ENCODE measurements at regions not wholly inside any gene's neighbourhood (a gene's known extent, or its start where the extent isn't known, plus 50 kb on each side); places are given as distances from the start of the nearest gene placed in this dataset.

DNA sequence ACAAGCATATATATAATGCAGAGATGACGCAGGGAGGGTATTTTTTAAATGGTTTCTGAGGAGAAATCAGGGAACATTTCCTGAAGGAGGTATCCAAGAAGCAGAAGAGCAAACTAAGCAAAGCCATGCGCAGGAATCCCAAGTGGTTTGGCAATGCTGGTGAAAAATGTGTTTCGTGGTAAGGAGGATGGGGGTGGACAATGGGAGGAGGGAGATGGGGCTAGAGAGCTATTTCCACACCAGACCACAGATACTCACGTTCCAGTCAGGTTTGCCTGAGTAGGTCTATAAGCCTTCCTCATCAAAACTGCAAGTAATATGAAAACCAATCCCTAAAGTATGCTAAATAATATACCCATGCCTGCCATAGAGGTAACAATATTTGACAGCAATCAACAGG is 223.7 kb upstream of the MKLN1 start:
- Histone ChIP-seq H3K4me3 (ENCODE audit: low read length) (peak overlapping the region; percentile 64), H3K9me3 (ENCODE audit: control insufficient read depth in 1 of 2, insufficient read depth in 1 of 2, low read length in 2 of 2) (no peaks in the 10 kb centered on the region), H3K27me3 (ENCODE audit: control insufficient read depth in 1 of 2, insufficient read depth in 2 of 2, low read length in 2 of 2) (no peaks in the 10 kb centered on the region), H3K27ac (ENCODE audit: low read depth in 1 of 2, low read length in 2 of 2) (peak overlapping the region in 1 of 2 donors; percentile 1), H3K36me3 (ENCODE audit: insufficient read depth, low read length) (peaks cover 48% of the 10 kb centered on the region), H3K4me1 (ENCODE audit: insufficient read depth, low read length) (peaks cover 58% of the 10 kb centered on the region)
- ATAC-seq (ENCODE audit: poor library complexity) = no peak
- peak overlapping the region; percentile 86 for H3K27ac Mint-ChIP-seq
- DNase-seq = no peak
- intact Hi-C loops (cut with DNase I, micrococcal nuclease) = loop anchor here (10.0 kb wide), 2 partner anchors 49 to 51 kb away; no protein-coding TSS in a partner anchor
- H3K27me3 Mint-ChIP-seq = peaks cover 7% of the 10 kb centered on the region
- peaks cover 79% of the 10 kb centered on the region for H3K4me1 Mint-ChIP-seq (ENCODE audit: low read depth)
- ChIA-PET CTCF (interaction anchor here (1.4 to 2.7 kb wide), 2 partner anchors 85 to 207 kb away, joined by 3 to 7 read pairs; no protein-coding TSS in a partner anchor), POLR2A (interaction anchor here (1.4 to 4.9 kb wide), 4 partner anchors 46 to 224 kb away, joined by 3 to 61 read pairs (median 32); partner anchors contain the start of gene MKLN1)
- no peaks in the 10 kb centered on the region for H3K9me3 Mint-ChIP-seq
- peak overlapping the region; percentile 89 for H3K4me3 Mint-ChIP-seq
- peaks cover 81% of the 10 kb centered on the region for H3K36me3 Mint-ChIP-seq (ENCODE audit: low read depth)
- TF ChIP-seq, protein P1, sequence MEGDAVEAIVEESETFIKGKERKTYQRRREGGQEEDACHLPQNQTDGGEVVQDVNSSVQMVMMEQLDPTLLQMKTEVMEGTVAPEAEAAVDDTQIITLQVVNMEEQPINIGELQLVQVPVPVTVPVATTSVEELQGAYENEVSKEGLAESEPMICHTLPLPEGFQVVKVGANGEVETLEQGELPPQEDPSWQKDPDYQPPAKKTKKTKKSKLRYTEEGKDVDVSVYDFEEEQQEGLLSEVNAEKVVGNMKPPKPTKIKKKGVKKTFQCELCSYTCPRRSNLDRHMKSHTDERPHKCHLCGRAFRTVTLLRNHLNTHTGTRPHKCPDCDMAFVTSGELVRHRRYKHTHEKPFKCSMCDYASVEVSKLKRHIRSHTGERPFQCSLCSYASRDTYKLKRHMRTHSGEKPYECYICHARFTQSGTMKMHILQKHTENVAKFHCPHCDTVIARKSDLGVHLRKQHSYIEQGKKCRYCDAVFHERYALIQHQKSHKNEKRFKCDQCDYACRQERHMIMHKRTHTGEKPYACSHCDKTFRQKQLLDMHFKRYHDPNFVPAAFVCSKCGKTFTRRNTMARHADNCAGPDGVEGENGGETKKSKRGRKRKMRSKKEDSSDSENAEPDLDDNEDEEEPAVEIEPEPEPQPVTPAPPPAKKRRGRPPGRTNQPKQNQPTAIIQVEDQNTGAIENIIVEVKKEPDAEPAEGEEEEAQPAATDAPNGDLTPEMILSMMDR (IDR thresholded peaks at IDR 0.05) = no peak

DNA sequence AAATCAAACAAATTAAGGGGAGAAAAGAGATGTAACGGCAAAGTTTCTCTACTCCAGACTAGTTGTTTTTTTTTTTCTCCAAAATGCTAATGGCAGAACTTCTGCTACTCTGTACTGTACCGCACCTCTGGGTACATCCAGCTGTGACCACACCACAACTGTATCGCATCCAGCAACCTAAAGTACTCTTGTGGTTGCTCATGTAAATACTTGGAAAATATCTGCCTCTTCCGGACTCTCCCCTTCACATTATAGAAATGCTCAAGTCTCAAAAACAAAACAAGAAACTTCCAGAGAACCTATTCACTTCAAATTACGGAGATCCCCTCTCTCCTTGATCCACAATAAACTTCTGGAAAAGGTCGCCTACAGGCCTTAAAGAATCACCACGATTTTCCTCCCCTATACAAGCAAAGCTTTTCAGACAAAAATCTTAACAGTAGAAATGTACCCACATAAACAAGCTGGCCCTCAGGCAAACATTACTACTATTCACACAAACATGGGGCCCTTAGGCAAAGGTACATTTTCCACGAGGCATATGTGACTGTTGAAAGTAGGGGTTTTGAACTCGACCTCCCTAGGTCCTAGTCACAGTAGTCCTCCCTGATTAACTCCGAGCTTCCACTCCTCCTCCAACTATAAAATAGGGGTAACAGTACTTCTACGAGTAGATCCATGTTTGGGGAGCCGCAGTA is 222.9 kb upstream of the MKLN1 start:
- POLR2A ChIA-PET = interaction anchor here (0.6 to 4.9 kb wide), 10 partner anchors 10 to 1053 kb away, joined by 3 to 61 read pairs (median 4); partner anchors contain the start of gene MKLN1
- ATAC-seq (ENCODE audit: poor library complexity) (no peak), DNase-seq (no peak)
- CTCF ChIA-PET = interaction anchor here (0.6 to 2.7 kb wide), 5 partner anchors 9 to 208 kb away, joined by 3 to 8 read pairs (median 4); no protein-coding TSS in a partner anchor
- H3K4me3 Mint-ChIP-seq = peak overlapping the region; percentile 89
- intact Hi-C loops (cut with DNase I, micrococcal nuclease) = loop anchor here (1.0 to 10.0 kb wide), 5 partner anchors 32 to 318 kb away; partner anchors contain the start of gene MKLN1 (in 1 of the 2)
- peaks cover 79% of the 10 kb centered on the region for H3K4me1 Mint-ChIP-seq (ENCODE audit: low read depth)
- peaks cover 43% of the 10 kb centered on the region for H3K36me3 ChIP-seq (ENCODE audit: insufficient read depth, low read length)
- peaks cover 77% of the 10 kb centered on the region for H3K36me3 Mint-ChIP-seq (ENCODE audit: low read depth)
- H3K27ac ChIP-seq (ENCODE audit: low read depth in 1 of 2, low read length in 2 of 2) = peak overlapping the region; percentile 79 to 85
- H3K4me1 ChIP-seq (ENCODE audit: insufficient read depth, low read length) = peaks cover 60% of the 10 kb centered on the region
- H3K4me3 ChIP-seq (ENCODE audit: low read length) = peak overlapping the region; percentile 64
- peak overlapping the region; percentile 86 for H3K27ac Mint-ChIP-seq
- H3K27me3 Mint-ChIP-seq = peaks cover 7% of the 10 kb centered on the region
- H3K9me3 Mint-ChIP-seq = no peaks in the 10 kb centered on the region
- H3K27me3 ChIP-seq (ENCODE audit: control insufficient read depth in 1 of 2, insufficient read depth in 2 of 2, low read length in 2 of 2) = no peaks in the 10 kb centered on the region
- H3K9me3 ChIP-seq (ENCODE audit: control insufficient read depth in 1 of 2, insufficient read depth in 1 of 2, low read length in 2 of 2) = no peaks in the 10 kb centered on the region
- TF ChIP-seq, protein P1 (IDR thresholded peaks at IDR 0.05) = no peak

DNA sequence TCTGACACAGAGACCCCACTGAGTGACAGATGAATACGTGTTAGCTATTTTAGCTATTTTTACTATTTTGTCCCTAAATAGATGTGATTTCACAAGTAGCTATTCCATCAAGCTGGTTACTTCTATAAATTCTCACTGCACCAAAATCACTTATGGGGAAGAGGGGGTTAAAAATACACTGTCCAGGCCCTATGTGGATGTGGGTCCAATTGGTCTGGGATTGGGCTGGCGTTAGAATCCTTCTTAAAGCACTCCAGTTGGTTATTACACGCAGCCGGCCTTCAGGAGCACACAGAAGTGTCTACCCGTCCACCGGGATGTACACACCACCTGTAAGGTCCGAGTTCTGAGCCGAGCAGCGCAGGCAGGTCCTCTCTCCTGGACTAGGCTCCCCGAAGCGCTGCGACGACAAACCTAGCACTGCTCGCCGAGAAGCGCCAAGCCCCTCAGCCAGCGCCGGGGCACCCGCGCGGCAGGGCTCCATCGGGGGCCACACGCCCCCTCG is 222.3 kb upstream of the MKLN1 start:
- POLR2A ChIA-PET = interaction anchor here (0.6 to 4.9 kb wide), 10 partner anchors 10 to 1053 kb away, joined by 3 to 61 read pairs (median 6); partner anchors contain the start of gene MKLN1
- ATAC-seq (ENCODE audit: poor library complexity) = no peak
- peak in 1 of 14 experiments; percentile 16 for DNase-seq

More for the DNA sequence above, 222.3 kb upstream of the MKLN1 start:
- peaks cover 7% of the 10 kb centered on the region for H3K27me3 Mint-ChIP-seq
- intact Hi-C loops (cut with DNase I, micrococcal nuclease) = loop anchor here (1.0 to 10.0 kb wide), 5 partner anchors 33 to 317 kb away; partner anchors contain the start of gene MKLN1 (in 1 of the 2)
- H3K36me3 Mint-ChIP-seq (ENCODE audit: low read depth) = peaks cover 71% of the 10 kb centered on the region
- peak overlapping the region; percentile 89 for H3K4me3 Mint-ChIP-seq
- Histone ChIP-seq H3K4me3 (ENCODE audit: low read length) (peak overlapping the region; percentile 64), H3K27me3 (ENCODE audit: control insufficient read depth in 1 of 2, insufficient read depth in 2 of 2, low read length in 2 of 2) (no peaks in the 10 kb centered on the region), H3K9me3 (ENCODE audit: control insufficient read depth in 1 of 2, insufficient read depth in 1 of 2, low read length in 2 of 2) (no peaks in the 10 kb centered on the region), H3K36me3 (ENCODE audit: insufficient read depth, low read length) (peaks cover 37% of the 10 kb centered on the region), H3K27ac (ENCODE audit: low read depth in 1 of 2, low read length in 2 of 2) (peak overlapping the region; percentile 79 to 85), H3K4me1 (ENCODE audit: insufficient read depth, low read length) (peaks cover 61% of the 10 kb centered on the region)
- H3K4me1 Mint-ChIP-seq (ENCODE audit: low read depth) = peaks cover 75% of the 10 kb centered on the region
- TF ChIP-seq, protein P1 (IDR thresholded peaks at IDR 0.05) = no peak
- H3K9me3 Mint-ChIP-seq = no peaks in the 10 kb centered on the region
- peak overlapping the region; percentile 86 for H3K27ac Mint-ChIP-seq
- CTCF ChIA-PET = interaction anchor here (0.6 to 2.7 kb wide), 5 partner anchors 9 to 208 kb away, joined by 3 to 8 read pairs (median 5); no protein-coding TSS in a partner anchor
